ENCODE measurements at regions not wholly inside any gene's neighbourhood (a gene's known extent, or its start where the extent isn't known, plus 50 kb on each side); places are given as distances from the start of the nearest gene placed in this dataset.

DNA sequence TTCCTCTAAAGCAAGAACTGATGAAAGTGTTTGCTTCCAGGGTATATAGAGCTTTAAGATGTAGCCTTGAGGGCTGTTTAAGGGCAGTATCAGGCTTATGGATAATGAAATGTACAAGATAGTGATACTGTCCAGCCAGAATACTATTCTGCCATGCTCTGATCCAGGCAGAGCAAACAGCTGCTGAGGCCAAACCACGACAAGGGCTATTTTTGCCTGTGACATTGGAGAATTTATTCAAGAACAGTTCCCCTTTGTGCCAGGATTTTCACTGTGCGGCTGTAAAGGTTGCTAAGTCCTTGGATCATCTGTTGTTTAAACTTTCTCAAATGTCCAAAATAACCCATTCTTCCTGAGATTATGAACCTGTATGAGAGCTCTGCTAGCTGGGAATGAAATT lies 70.4 kb downstream of the OTP start:
- TF ChIP-seq, protein P1, sequence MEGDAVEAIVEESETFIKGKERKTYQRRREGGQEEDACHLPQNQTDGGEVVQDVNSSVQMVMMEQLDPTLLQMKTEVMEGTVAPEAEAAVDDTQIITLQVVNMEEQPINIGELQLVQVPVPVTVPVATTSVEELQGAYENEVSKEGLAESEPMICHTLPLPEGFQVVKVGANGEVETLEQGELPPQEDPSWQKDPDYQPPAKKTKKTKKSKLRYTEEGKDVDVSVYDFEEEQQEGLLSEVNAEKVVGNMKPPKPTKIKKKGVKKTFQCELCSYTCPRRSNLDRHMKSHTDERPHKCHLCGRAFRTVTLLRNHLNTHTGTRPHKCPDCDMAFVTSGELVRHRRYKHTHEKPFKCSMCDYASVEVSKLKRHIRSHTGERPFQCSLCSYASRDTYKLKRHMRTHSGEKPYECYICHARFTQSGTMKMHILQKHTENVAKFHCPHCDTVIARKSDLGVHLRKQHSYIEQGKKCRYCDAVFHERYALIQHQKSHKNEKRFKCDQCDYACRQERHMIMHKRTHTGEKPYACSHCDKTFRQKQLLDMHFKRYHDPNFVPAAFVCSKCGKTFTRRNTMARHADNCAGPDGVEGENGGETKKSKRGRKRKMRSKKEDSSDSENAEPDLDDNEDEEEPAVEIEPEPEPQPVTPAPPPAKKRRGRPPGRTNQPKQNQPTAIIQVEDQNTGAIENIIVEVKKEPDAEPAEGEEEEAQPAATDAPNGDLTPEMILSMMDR (conservative IDR thresholded peaks at IDR 0.05; ENCODE audit: low read depth in 2 of 2), result no peak
- TF ChIP-seq CREB1 (CRISPR knock-in tag; IDR thresholded peaks at IDR 0.05; ENCODE audit: low read depth) (no peak), POLR2AphosphoS5 (IDR thresholded peaks at IDR 0.05; ENCODE audit: low read depth) (no peak), EZH2 (IDR thresholded peaks at IDR 0.05; ENCODE audit: low read depth, unreplicated experiment) (no peak), ZNF331 (CRISPR knock-in tag; IDR thresholded peaks at IDR 0.05; ENCODE audit: low read depth) (no peak), EZH2phosphoT487 (IDR thresholded peaks at IDR 0.05; ENCODE audit: unreplicated experiment) (no peak), JUNB (IDR thresholded peaks at IDR 0.05; ENCODE audit: unreplicated experiment) (no peak), NANOG (IDR thresholded peaks at IDR 0.05; ENCODE audit: borderline replicate concordance) (no peak), STAT1 (IDR thresholded peaks at IDR 0.05; ENCODE audit: unreplicated experiment) (no peak), ZNF114 (CRISPR knock-in tag; IDR thresholded peaks at IDR 0.05) (no peak)
- TF ChIP-seq, protein P2, sequence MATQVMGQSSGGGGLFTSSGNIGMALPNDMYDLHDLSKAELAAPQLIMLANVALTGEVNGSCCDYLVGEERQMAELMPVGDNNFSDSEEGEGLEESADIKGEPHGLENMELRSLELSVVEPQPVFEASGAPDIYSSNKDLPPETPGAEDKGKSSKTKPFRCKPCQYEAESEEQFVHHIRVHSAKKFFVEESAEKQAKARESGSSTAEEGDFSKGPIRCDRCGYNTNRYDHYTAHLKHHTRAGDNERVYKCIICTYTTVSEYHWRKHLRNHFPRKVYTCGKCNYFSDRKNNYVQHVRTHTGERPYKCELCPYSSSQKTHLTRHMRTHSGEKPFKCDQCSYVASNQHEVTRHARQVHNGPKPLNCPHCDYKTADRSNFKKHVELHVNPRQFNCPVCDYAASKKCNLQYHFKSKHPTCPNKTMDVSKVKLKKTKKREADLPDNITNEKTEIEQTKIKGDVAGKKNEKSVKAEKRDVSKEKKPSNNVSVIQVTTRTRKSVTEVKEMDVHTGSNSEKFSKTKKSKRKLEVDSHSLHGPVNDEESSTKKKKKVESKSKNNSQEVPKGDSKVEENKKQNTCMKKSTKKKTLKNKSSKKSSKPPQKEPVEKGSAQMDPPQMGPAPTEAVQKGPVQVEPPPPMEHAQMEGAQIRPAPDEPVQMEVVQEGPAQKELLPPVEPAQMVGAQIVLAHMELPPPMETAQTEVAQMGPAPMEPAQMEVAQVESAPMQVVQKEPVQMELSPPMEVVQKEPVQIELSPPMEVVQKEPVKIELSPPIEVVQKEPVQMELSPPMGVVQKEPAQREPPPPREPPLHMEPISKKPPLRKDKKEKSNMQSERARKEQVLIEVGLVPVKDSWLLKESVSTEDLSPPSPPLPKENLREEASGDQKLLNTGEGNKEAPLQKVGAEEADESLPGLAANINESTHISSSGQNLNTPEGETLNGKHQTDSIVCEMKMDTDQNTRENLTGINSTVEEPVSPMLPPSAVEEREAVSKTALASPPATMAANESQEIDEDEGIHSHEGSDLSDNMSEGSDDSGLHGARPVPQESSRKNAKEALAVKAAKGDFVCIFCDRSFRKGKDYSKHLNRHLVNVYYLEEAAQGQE (IDR thresholded peaks at IDR 0.05; ENCODE audit: unreplicated experiment), result no peak
- TF ChIP-seq, protein P3, sequence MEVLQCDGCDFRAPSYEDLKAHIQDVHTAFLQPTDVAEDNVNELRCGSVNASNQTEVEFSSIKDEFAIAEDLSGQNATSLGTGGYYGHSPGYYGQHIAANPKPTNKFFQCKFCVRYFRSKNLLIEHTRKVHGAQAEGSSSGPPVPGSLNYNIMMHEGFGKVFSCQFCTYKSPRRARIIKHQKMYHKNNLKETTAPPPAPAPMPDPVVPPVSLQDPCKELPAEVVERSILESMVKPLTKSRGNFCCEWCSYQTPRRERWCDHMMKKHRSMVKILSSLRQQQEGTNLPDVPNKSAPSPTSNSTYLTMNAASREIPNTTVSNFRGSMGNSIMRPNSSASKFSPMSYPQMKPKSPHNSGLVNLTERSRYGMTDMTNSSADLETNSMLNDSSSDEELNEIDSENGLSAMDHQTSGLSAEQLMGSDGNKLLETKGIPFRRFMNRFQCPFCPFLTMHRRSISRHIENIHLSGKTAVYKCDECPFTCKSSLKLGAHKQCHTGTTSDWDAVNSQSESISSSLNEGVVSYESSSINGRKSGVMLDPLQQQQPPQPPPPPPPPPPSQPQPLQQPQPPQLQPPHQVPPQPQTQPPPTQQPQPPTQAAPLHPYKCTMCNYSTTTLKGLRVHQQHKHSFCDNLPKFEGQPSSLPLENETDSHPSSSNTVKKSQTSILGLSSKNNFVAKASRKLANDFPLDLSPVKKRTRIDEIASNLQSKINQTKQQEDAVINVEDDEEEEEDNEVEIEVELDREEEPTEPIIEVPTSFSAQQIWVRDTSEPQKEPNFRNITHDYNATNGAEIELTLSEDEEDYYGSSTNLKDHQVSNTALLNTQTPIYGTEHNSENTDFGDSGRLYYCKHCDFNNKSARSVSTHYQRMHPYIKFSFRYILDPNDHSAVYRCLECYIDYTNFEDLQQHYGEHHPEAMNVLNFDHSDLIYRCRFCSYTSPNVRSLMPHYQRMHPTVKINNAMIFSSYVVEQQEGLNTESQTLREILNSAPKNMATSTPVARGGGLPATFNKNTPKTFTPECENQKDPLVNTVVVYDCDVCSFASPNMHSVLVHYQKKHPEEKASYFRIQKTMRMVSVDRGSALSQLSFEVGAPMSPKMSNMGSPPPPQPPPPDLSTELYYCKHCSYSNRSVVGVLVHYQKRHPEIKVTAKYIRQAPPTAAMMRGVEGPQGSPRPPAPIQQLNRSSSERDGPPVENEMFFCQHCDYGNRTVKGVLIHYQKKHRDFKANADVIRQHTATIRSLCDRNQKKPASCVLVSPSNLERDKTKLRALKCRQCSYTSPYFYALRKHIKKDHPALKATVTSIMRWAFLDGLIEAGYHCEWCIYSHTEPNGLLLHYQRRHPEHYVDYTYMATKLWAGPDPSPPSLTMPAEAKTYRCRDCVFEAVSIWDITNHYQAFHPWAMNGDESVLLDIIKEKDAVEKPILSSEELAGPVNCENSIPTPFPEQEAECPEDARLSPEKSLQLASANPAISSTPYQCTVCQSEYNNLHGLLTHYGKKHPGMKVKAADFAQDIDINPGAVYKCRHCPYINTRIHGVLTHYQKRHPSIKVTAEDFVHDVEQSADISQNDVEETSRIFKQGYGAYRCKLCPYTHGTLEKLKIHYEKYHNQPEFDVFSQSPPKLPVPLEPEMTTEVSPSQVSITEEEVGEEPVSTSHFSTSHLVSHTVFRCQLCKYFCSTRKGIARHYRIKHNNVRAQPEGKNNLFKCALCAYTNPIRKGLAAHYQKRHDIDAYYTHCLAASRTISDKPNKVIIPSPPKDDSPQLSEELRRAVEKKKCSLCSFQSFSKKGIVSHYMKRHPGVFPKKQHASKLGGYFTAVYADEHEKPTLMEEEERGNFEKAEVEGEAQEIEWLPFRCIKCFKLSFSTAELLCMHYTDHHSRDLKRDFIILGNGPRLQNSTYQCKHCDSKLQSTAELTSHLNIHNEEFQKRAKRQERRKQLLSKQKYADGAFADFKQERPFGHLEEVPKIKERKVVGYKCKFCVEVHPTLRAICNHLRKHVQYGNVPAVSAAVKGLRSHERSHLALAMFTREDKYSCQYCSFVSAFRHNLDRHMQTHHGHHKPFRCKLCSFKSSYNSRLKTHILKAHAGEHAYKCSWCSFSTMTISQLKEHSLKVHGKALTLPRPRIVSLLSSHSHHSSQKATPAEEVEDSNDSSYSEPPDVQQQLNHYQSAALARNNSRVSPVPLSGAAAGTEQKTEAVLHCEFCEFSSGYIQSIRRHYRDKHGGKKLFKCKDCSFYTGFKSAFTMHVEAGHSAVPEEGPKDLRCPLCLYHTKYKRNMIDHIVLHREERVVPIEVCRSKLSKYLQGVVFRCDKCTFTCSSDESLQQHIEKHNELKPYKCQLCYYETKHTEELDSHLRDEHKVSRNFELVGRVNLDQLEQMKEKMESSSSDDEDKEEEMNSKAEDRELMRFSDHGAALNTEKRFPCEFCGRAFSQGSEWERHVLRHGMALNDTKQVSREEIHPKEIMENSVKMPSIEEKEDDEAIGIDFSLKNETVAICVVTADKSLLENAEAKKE (CRISPR knock-in tag; IDR thresholded peaks at IDR 0.05), result no peak
- TF ChIP-seq, protein P4, sequence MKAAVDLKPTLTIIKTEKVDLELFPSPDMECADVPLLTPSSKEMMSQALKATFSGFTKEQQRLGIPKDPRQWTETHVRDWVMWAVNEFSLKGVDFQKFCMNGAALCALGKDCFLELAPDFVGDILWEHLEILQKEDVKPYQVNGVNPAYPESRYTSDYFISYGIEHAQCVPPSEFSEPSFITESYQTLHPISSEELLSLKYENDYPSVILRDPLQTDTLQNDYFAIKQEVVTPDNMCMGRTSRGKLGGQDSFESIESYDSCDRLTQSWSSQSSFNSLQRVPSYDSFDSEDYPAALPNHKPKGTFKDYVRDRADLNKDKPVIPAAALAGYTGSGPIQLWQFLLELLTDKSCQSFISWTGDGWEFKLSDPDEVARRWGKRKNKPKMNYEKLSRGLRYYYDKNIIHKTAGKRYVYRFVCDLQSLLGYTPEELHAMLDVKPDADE (IDR thresholded peaks at IDR 0.05), result no peak
